IPS-18a (cell line): ENCODE measurements at regions not wholly inside any gene's neighbourhood (a gene's known extent, or its start where the extent isn't known, plus 50 kb on each side); places are given as distances from the start of the nearest gene placed in this dataset.

ENCODE experiments used
- H3K27ac ChIP-seq: one replicate; pipeline ENCODE4 v1.5.1; 2013; ENCODE audit warnings: low read length
- H3K27me3 ChIP-seq: one replicate; pipeline ENCODE4 v1.6.1; 2013; ENCODE audit warnings: mild to moderate bottlenecking, low read length; ENCODE audit not compliant: control insufficient read depth, insufficient read depth
- H3K36me3 ChIP-seq: one replicate; pipeline ENCODE4 v1.6.1; 2013; ENCODE audit warnings: low read depth, low read length; ENCODE audit not compliant: control insufficient read depth
- H3K4me1 ChIP-seq: one replicate; pipeline ENCODE4 v1.6.1; 2013; ENCODE audit warnings: low read depth, low read length; ENCODE audit not compliant: control insufficient read depth
- H3K4me3 ChIP-seq: one replicate; pipeline ENCODE4 v1.5.1; 2013; ENCODE audit warnings: low read length
- H3K9ac ChIP-seq: one replicate; pipeline ENCODE4 v1.6.1; 2013; ENCODE audit warnings: mild to moderate bottlenecking, low read length, moderate library complexity
- H3K9me3 ChIP-seq: one replicate; pipeline ENCODE4 v1.6.1; 2013; ENCODE audit warnings: low read depth, low read length; ENCODE audit not compliant: control insufficient read depth

DNA sequence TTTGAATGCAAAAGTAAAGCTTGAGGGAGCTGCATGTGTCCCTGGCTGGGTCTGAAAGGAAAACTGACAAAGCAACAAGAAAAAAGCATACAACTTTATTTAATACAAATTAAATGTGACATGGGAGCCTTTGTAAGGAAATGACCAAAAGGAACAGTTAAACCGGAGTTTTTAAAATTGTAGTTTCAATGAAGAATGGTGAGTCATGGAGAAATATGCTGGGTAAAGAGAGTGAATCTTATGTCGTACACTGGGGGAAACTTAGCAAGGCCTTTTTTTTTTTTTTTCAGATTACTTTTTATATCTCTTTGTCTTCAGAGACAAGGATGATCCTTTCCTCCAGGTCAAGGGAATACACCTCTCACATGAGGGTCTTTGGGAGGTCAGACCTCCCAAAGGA lies 50.1 kb upstream of the FBXL17 start:
- Histone ChIP-seq H3K9ac (no peak overlapping the region), H3K4me3 (no peak overlapping the region), H3K4me1 (no peaks in the 10 kb centered on the region), H3K27ac (no peak overlapping the region), H3K36me3 (no peaks in the 10 kb centered on the region), H3K9me3 (no peaks in the 10 kb centered on the region), H3K27me3 (no peaks in the 10 kb centered on the region)
